Caco-2 (cell line): ENCODE measurements at regions not wholly inside any gene's neighbourhood (a gene's known extent, or its start where the extent isn't known, plus 50 kb on each side); places are given as distances from the start of the nearest gene placed in this dataset.

Experiments
- BruUV-seq: library from RNA; stranded (reverse); fragments of 400-500 nt; replicated peaks from 2 replicates; lab custom pipeline; 2021; lab: Mats Ljungman, UMichigan
- CTCF ChIA-PET: fragments of 300-600 bp; sonication (Branson Sonifier 250); formaldehyde crosslinking; loops from one replicate; lab custom pipeline; 2022; ENCODE audit warnings: antibody characterized with exemption; lab: Charles Lee
- POLR2A ChIA-PET: fragments of 300-600 bp; sonication (Branson Sonifier 250); formaldehyde crosslinking; loops from one replicate; lab custom pipeline; 2022; ENCODE audit warnings: antibody characterized with exemption; lab: Charles Lee
- DNase-seq, 2 experiments: peaks; one replicate each; pipeline versions ENCODE4 v3.0.0 to v3.0.0-alpha.2; 2020 to 2022
- H3K27me3 ChIP-seq: replicated peaks from 2 replicates; pipeline ENCODE4 v1.6.0; 2011; ENCODE audit warnings: low read length; ENCODE audit not compliant: control insufficient read depth, insufficient read depth
- H3K36me3 ChIP-seq: 2 replicates; pipeline ENCODE4 v1.5.1; 2011; ENCODE audit warnings: low read length; ENCODE audit not compliant: control insufficient read depth, insufficient read depth
- H3K4me1 ChIP-seq: fragments of 250-450 bp; sonication (Bioruptor Pico); 2 replicates; pipeline ENCODE4 v1.5.1; 2020; ENCODE audit warnings: mild to moderate bottlenecking
- H3K4me3 ChIP-seq: 2 replicates; pipeline ENCODE4 v1.5.1; 2011; ENCODE audit warnings: low read depth, mild to moderate bottlenecking, control low read depth, low read length
- H3K9me3 ChIP-seq: fragments of 250-450 bp; sonication (Bioruptor Pico); 2 replicates; pipeline ENCODE4 v1.5.1; 2020; ENCODE audit warnings: mild to moderate bottlenecking, moderate library complexity
- H3K27ac Mint-ChIP-seq: one replicate; pipeline ENCODE4 v1.8.0; 2022; ENCODE audit warnings: mixed read lengths; ENCODE audit not compliant: unreplicated experiment
- H3K27me3 Mint-ChIP-seq: one replicate; pipeline ENCODE4 v1.8.0; 2022; ENCODE audit warnings: mixed read lengths; ENCODE audit not compliant: insufficient read depth, unreplicated experiment
- H3K36me3 Mint-ChIP-seq: one replicate; pipeline ENCODE4 v1.8.0; 2022; ENCODE audit warnings: mild to moderate bottlenecking, mixed read lengths; ENCODE audit not compliant: insufficient read depth, unreplicated experiment
- H3K4me1 Mint-ChIP-seq: one replicate; pipeline ENCODE4 v1.8.0; 2022; ENCODE audit warnings: low read depth, mixed read lengths; ENCODE audit not compliant: unreplicated experiment
- H3K4me3 Mint-ChIP-seq: one replicate; pipeline ENCODE4 v1.8.0; 2022; ENCODE audit warnings: mild to moderate bottlenecking, moderate library complexity, mixed read lengths; ENCODE audit not compliant: unreplicated experiment
- H3K9me3 Mint-ChIP-seq: one replicate; pipeline ENCODE4 v1.8.0; 2022; ENCODE audit warnings: mixed read lengths; ENCODE audit not compliant: unreplicated experiment
- CTCF ChIP-seq, 2 experiments: fragments of 200-600 bp in 1 of 2; IDR thresholded peaks; 1 replicate in 1 of 2; 2 replicates in 1 of 2; pipeline versions ENCODE4 v1.5.1 to v1.8.0; 2011 to 2022; ENCODE audit warnings: antibody characterized with exemption in 1 of 2, control low read depth in 1 of 2, inconsistent platforms in 1 of 2, low read depth in 1 of 2, low read length in 1 of 2, mild to moderate bottlenecking in 1 of 2, moderate library complexity in 1 of 2; ENCODE audit not compliant: insufficient read depth in 1 of 2, severe bottlenecking in 1 of 2, unreplicated experiment in 1 of 2
- intact Hi-C: fragments of 100-400 bp; cut with micrococcal nuclease; formaldehyde crosslinking; loops from one replicate; pipeline ENCODE4 v1.10.0; 2022; ENCODE audit not compliant: unreplicated experiment

GRCh38 chr12:90322006-90322405, 613.4 kb upstream of the ATP2B1 start:
- no peak for TF ChIP-seq CTCF (IDR thresholded peaks at IDR 0.05; ENCODE audit: insufficient read depth in 1 of 2, low read depth in 1 of 2, low read length in 1 of 2, severe bottlenecking in 1 of 2, unreplicated experiment in 1 of 2)
- Histone ChIP-seq H3K4me1 (no peaks in the 10 kb centered on the region), H3K27me3 (no peaks in the 10 kb centered on the region), H3K4me3 (no peak overlapping the region), H3K36me3 (no peaks in the 10 kb centered on the region), H3K9me3 (no peaks in the 10 kb centered on the region)
- no TSS peak for BruUV-seq
- no peaks in the 10 kb centered on the region for H3K9me3 Mint-ChIP-seq
- H3K4me3 Mint-ChIP-seq: no peak overlapping the region
- CTCF ChIA-PET: no interaction called here
- peaks cover 3% of the 10 kb centered on the region for H3K27me3 Mint-ChIP-seq
- H3K27ac Mint-ChIP-seq: no peak overlapping the region
- DNase-seq: no peak
- POLR2A ChIA-PET: no interaction called here
- intact Hi-C loops: no loop called here
- H3K4me1 Mint-ChIP-seq: no peaks in the 10 kb centered on the region
- no peaks in the 10 kb centered on the region for H3K36me3 Mint-ChIP-seq

GRCh38 chr12:90321369-90321768, 612.7 kb upstream of the ATP2B1 start:
- no peak for DNase-seq
- no peaks in the 10 kb centered on the region for H3K4me1 ChIP-seq
- Mint-ChIP-seq H3K27me3 (peaks cover 2% of the 10 kb centered on the region), H3K36me3 (no peaks in the 10 kb centered on the region), H3K4me1 (no peaks in the 10 kb centered on the region), H3K27ac (no peak overlapping the region), H3K9me3 (no peaks in the 10 kb centered on the region), H3K4me3 (no peak overlapping the region)
- no peak for TF ChIP-seq CTCF (IDR thresholded peaks at IDR 0.05; ENCODE audit: insufficient read depth in 1 of 2, low read depth in 1 of 2, low read length in 1 of 2, severe bottlenecking in 1 of 2, unreplicated experiment in 1 of 2)
- intact Hi-C loops: no loop called here
- no peaks in the 10 kb centered on the region for H3K9me3 ChIP-seq
- H3K27me3 ChIP-seq: no peaks in the 10 kb centered on the region
- POLR2A ChIA-PET: no interaction called here
- CTCF ChIA-PET: no interaction called here
- no peak overlapping the region for H3K4me3 ChIP-seq
- no peaks in the 10 kb centered on the region for H3K36me3 ChIP-seq
- no TSS peak for BruUV-seq

- Histone ChIP-seq H3K9me3 (no peaks in the 10 kb centered on the region), H3K36me3 (no peaks in the 10 kb centered on the region), H3K4me3 (no peak overlapping the region), H3K4me1 (no peaks in the 10 kb centered on the region), H3K27me3 (no peaks in the 10 kb centered on the region)
- no peak for TF ChIP-seq CTCF (IDR thresholded peaks at IDR 0.05; ENCODE audit: insufficient read depth in 1 of 2, low read depth in 1 of 2, low read length in 1 of 2, severe bottlenecking in 1 of 2, unreplicated experiment in 1 of 2)
- Mint-ChIP-seq H3K36me3 (no peaks in the 10 kb centered on the region), H3K27ac (no peak overlapping the region), H3K4me3 (no peak overlapping the region), H3K27me3 (no peaks in the 10 kb centered on the region), H3K9me3 (no peaks in the 10 kb centered on the region), H3K4me1 (no peaks in the 10 kb centered on the region)
- DNase-seq: no peak
- CTCF ChIA-PET: no interaction called here
- POLR2A ChIA-PET: no interaction called here
- intact Hi-C loops: no loop called here
- no TSS peak for BruUV-seq
These were observed 602.9 kb upstream of the ATP2B1 start for GRCh38 chr12:90311561-90311960.
